K562 (cell line): ENCODE measurements at regions not wholly inside any gene's neighbourhood (a gene's known extent, or its start where the extent isn't known, plus 50 kb on each side); places are given as distances from the start of the nearest gene placed in this dataset.

Source experiments
- ARNT ChIP-seq, 2 experiments: fragments of 450-650 bp; IDR thresholded peaks; 2 replicates each; pipeline ENCODE4 v1.6.1; 2016; ENCODE audit warnings: mild to moderate bottlenecking in 1 of 2
- ATF7 ChIP-seq: fragments of 450-650 bp; IDR thresholded peaks from 2 replicates; pipeline ENCODE4 v1.7.1; 2014; ENCODE audit warnings: mild to moderate bottlenecking, moderate library complexity
- ETV5 ChIP-seq: sonication (generic); formaldehyde crosslinking; IDR thresholded peaks from 2 replicates; pipeline ENCODE4 v1.4.0; 2020; ENCODE audit warnings: low read depth, mild to moderate bottlenecking, missing genetic modification reagents
- FOXJ2 ChIP-seq: fragments of 200-800 bp; sonication (Bioruptor generic); IDR thresholded peaks from 2 replicates; pipeline ENCODE4 v1.6.1; 2016; ENCODE audit warnings: missing genetic modification characterization, missing compliant biosample characterization
- HNRNPK ChIP-seq: fragments of 200-400 bp; formaldehyde crosslinking; IDR thresholded peaks from one replicate; pipeline ENCODE4 v1.6.1; 2018; ENCODE audit warnings: mild to moderate bottlenecking, low read depth, low read length; ENCODE audit not compliant: poor library complexity, severe bottlenecking
- IRF9 ChIP-seq: fragments of 450-650 bp; IDR thresholded peaks from 2 replicates; pipeline ENCODE4 v1.6.1; 2016; ENCODE audit warnings: missing biosample characterization, missing genetic modification characterization
- NCOA4 ChIP-seq: fragments of 450-650 bp; IDR thresholded peaks from 2 replicates; pipeline ENCODE4 v1.6.1; 2018; ENCODE audit warnings: mild to moderate bottlenecking; ENCODE audit not compliant: partially characterized antibody
- NFIC ChIP-seq: fragments of 450-650 bp; IDR thresholded peaks from 2 replicates; pipeline ENCODE4 v1.6.1; 2017; ENCODE audit warnings: mild to moderate bottlenecking, inconsistent platforms
- NFYB ChIP-seq: IDR thresholded peaks from 2 replicates; pipeline ENCODE4 v1.6.1; 2011; ENCODE audit warnings: mild to moderate bottlenecking, moderate library complexity; ENCODE audit not compliant: insufficient read length; ENCODE audit errors: extremely low read depth
- PYGO2 ChIP-seq: fragments of 450-650 bp; IDR thresholded peaks from 2 replicates; pipeline ENCODE4 v1.6.1; 2016; ENCODE audit warnings: mild to moderate bottlenecking, missing genetic modification characterization, moderate library complexity, missing compliant biosample characterization
- RB1 ChIP-seq: fragments of 450-650 bp; IDR thresholded peaks from 2 replicates; pipeline ENCODE4 v1.6.1; 2017; ENCODE audit warnings: low read depth, mild to moderate bottlenecking
- TCF7L2 ChIP-seq: fragments of 150-350 bp; IDR thresholded peaks from 2 replicates; pipeline ENCODE4 v1.6.1; 2016; ENCODE audit warnings: low read depth, mild to moderate bottlenecking, low read length, moderate library complexity
- ZNF165 ChIP-seq: fragments of 250-450 bp; sonication (Bioruptor Pico); IDR thresholded peaks from 2 replicates; pipeline ENCODE4 v1.4.0; 2020; ENCODE audit warnings: borderline replicate concordance
- ZNF23 ChIP-seq: fragments of 250-450 bp; sonication (Bioruptor Pico); IDR thresholded peaks from 2 replicates; pipeline ENCODE4 v1.4.0; 2020; ENCODE audit warnings: mild to moderate bottlenecking
- ZNF24 ChIP-seq: fragments of 450-650 bp; IDR thresholded peaks from 2 replicates; pipeline ENCODE4 v1.6.1; 2016
- ZNF263 ChIP-seq: sonication (generic); formaldehyde crosslinking; IDR thresholded peaks from 2 replicates; pipeline ENCODE4 v1.8.0; 2022; ENCODE audit warnings: mild to moderate bottlenecking, missing genetic modification reagents, borderline replicate concordance
- ZNF318 ChIP-seq, 2 experiments: fragments of 450-650 bp; IDR thresholded peaks; 2 replicates each; pipeline ENCODE4 v1.6.1; 2016; ENCODE audit warnings: mild to moderate bottlenecking in 2 of 2, borderline replicate concordance in 1 of 2, low read depth in 1 of 2, moderate library complexity in 1 of 2
- ZNF449 ChIP-seq: fragments of 250-450 bp; sonication (Bioruptor Pico); IDR thresholded peaks from 2 replicates; pipeline ENCODE4 v1.8.0; 2022; ENCODE audit warnings: moderate library complexity, mild to moderate bottlenecking, inconsistent platforms
- ZNF696 ChIP-seq: fragments of 250-450 bp; sonication (Bioruptor Pico); conservative IDR thresholded peaks from 2 replicates; pipeline ENCODE4 v1.4.0; 2020; ENCODE audit warnings: mild to moderate bottlenecking, moderate library complexity

GRCh38 chr16:85441189-85441889, 171.8 kb upstream of the GSE1 start (continued):
- TF ChIP-seq ZNF23 (no peak), PYGO2 (tag) (no peak), NCOA4 (no peak), ZNF696 (CRISPR knock-in tag) (no peak), RB1 (peak; percentile 69; the same call in 1 of the 2 replicates), NFYB (no peak), IRF9 (tag) (no peak), ZNF449 (CRISPR knock-in tag) (no peak), ZNF263 (CRISPR knock-in tag) (peak; percentile 71; the same call in 1 of the 2 replicates), TCF7L2 (no peak), HNRNPK (no peak), ATF7 (peak; percentile 33; the same call in 1 of the 2 replicates), ZNF24 (peak; percentile 72), ETV5 (CRISPR knock-in tag) (no peak; the same call in 1 of the 2 replicates), ZNF165 (CRISPR knock-in tag) (no peak), ARNT (IDR thresholded peaks at IDR 0.05) (0 out of 4 replicates have a peak, but pooled peaks of 1 of the 2 experiments have one; percentile 40), NFIC (peak; percentile 13; the same call in 1 of the 2 replicates), FOXJ2 (tag) (no peak), ZNF318 (IDR thresholded peaks at IDR 0.05; ENCODE audit: borderline replicate concordance in 1 of 2, low read depth in 1 of 2) (no peak)
